ENCODE measurements at regions not wholly inside any gene's neighbourhood (a gene's known extent, or its start where the extent isn't known, plus 50 kb on each side); places are given as distances from the start of the nearest gene placed in this dataset.

DNA sequence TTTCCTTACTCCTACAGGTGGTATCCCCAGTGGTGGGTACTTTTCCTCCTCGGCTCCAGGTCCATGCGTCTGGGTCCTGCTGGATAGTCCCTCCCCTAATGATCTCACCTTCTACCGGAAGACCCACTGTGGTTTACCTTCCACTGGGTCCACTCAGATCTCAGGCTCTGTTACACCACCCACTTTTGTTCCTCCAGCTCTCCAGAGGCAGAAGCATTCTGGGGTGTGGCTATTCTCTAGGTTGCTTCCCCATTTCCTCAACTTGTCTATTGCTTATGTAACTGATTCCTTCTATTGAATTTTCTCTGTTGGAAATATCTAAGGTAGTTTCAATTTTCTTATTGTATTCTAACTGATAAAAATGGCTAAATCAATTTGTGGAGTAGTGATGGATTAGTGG is 87.6 kb upstream of the GALNT5 start:
- intact Hi-C loops (cut with DNase I), result no loop called here
- DNase-seq (ENCODE audit: low spot score), result no peak

DNA sequence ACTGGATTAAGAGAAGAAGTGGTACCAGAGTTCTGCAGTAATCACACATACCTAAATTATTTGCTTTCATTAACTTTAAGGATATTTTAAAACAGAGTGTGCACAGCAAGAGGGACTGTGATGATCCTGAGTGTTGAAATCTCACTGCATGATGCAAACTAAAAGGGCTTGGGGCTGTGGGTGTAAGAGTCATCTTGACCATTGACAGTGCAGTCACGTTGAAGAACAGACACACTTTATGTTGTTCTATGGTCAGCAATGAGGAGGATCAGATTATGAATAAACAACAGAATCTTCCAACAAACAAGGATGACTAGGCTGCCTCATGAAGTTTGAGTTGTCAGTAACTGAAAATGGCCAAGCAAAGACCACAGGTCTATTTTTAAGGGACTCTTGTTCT is 87.2 kb upstream of the GALNT5 start:
- no peak for DNase-seq (ENCODE audit: low spot score)
- intact Hi-C loops (cut with DNase I), result no loop called here

DNA sequence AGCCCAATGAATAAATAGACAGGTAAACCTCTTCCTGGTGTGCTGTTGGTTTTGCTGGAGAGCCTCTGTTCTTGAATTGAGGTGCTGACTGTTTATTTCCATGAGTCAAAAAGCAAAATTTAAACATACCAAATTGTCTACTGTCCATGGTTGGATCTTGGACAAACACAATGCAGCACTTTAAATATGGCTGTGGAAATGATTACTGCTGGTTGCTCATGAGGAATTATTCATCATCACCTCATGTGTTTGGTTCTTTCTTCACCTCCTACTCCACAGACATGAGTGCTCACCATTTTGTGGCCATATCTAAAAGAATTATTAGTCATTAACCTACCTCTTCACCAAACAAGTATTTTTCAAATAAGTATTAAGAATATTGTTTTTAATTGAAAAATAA is 85.3 kb upstream of the GALNT5 start:
- DNase-seq (ENCODE audit: low spot score), result no peak
- intact Hi-C loops (cut with DNase I), result no loop called here

DNA sequence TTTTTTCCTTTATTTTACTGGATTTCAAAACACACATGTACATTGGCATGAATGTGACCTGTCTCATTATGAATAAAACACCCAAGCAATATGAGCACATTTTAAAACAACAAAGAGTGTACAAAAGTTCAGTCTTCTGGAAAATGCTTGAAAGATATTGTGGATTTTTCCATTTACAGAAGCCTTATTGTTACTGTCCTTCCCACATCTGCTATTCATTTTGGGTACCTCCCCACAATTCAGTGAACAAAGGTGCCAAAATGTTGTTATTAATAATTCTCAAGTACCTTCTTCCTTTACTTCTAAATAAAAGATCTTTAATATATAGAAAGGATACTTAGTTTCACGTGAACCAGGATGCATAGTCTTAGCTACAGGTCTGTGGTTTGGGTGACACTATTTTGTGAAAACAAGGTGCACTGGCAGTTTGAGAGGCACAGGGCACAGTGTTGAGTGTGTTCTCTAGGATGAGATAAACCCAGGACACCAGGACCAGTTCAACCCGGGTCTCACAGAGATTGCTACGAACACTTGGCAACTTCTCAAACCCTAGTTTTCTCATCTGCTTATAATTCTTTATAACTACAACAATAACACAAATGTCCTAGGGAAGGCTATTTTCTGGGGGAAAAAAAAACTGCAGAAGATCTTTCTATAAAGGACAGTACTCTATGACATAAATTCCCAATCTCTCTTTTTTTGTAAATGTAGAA is 84.5 kb upstream of the GALNT5 start:
- DNase-seq (ENCODE audit: low spot score), result no peak

DNA sequence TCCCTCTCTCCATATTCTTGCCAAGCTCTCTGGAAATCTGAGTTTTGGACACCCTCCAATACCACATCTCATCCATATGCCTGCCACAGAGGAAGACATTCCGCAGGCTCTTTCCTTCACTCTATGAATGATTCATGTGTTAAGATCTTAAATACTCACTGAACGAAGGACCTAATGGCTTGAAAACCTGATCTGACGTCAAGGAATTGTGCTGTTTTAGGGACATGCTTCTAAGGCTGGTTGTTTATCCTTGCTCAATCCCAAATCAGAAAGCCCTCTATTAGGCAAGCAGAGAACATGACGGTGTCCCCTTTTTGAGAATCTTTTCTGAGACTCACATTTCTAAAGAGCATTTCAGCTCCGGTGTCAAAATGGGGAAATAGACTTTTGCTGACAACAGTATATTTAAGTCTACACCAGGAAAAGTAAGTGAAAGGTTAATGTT is 83.7 kb upstream of the GALNT5 start:
- DNase-seq (ENCODE audit: low spot score), result no peak
- intact Hi-C loops (cut with DNase I), result no loop called here

More for the DNA sequence above, 84.5 kb upstream of the GALNT5 start:
- intact Hi-C loops (cut with DNase I), result no loop called here

DNA sequence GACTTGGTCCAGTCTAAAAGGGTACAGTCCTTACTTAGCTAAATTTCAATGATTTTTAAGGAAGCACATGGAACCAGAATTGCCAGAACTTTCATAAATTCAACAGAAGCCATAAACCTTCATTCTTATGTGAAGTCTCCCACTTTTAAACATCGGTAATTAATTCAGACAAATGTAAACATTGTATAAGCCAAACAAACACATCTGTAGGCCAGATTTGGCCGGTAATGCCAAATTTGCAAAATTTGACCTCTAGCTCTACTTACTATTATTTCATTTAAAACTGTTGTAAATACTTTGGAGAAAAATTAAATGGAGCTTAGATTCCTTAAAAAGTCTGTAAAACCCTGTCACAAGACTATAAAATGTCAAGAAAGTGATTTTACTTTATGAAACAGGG is 83.2 kb upstream of the GALNT5 start:
- no peak for DNase-seq (ENCODE audit: low spot score)
- intact Hi-C loops (cut with DNase I), result no loop called here

DNA sequence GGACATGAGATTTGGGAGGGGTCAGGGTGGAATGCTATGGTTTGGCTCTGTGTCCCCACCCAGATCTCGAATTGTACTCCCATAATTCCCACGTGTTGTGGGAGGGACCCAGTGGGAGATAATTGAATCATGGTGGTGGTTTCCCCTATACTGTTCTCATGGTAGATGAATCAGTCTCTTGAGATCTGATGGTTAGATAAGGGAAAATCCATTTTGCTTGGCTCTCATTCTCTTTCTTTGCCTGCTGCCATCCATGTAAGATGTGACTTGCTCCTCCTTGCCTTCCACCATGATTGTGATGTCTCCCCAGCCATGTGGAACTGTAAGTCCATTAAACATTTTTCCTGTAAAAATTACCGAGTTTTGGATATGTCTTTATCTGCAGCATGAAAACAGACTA is 80.9 kb upstream of the GALNT5 start:
- no peak for DNase-seq (ENCODE audit: low spot score)
- intact Hi-C loops (cut with DNase I), result no loop called here

DNA sequence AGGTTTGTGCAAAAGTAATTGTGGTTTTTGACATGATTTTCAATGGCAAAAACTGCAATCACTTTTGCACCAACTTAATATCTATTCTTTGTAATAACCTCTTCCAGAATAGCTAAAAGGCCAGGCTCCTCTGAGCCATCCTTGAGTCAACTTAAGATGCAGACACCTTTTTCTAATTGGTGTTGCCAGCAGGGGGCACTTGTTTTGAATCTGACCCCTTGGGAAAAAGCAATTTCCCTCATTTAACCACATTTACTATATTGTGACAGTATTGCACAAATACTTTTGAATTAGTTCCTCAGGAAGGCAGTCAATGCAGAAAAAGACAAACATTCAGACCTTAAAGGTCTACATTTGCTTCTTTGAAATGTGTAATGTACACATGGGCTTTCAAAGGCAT is 78.6 kb upstream of the GALNT5 start:
- no peak for DNase-seq (ENCODE audit: low spot score)
- intact Hi-C loops (cut with DNase I), result no loop called here

DNA sequence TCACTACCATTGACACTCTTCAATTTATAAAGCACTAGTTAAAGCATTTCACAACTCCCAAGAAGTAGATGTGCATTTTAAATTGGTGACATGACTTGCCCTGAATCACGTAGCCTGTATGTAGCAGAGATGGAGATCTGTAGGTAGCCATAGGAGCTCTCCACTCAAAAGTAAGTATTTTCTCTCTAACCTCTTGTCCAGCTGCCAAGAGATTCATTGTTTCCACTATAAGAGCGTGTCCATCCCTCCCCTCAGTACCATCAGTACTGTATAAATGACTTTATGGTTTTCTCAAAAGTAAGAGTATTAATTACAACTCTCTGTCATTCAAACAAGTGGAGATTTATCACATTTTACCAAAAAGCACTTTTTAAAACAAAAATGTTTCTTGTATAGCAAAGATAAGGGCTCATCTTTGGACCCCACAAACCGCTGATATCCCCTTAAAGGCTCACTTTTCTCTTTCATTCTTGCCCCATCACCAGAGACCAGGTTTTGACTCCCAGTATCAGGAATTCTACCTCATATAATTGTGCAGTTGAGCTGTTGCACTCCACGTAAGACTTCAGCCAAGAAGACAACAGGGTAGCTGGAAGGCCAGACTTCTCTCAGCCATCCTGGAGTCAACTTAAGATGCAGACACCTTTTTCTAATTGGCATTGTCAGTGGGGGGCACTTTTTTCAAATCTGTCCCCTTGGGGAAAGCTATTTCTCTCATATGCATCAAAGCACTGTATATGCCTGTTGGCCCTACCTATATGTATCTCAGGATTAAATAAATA is 78.0 kb upstream of the GALNT5 start:
- intact Hi-C loops (cut with DNase I), result no loop called here
- DNase-seq (ENCODE audit: low spot score), result no peak

DNA sequence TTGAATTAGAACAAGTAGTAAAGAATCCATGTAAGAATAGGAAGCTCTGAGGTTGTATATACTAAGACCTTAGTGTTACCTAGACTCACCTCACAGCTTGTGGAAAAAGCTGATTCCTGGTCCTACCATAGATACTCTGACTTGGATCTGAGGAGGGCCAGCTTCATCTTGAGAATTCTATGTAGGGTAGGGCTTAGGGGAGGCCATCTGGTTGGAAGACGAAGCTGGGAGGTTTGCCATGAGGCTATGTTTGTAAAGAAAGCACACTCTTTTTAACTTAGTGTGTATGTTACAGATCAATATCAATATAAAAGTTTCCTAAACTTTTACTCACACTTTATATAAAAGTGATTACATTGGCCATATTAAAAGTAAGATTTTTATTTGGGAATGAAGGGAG is 77.1 kb upstream of the GALNT5 start:
- intact Hi-C loops (cut with DNase I), result no loop called here
- no peak for DNase-seq (ENCODE audit: low spot score)

DNA sequence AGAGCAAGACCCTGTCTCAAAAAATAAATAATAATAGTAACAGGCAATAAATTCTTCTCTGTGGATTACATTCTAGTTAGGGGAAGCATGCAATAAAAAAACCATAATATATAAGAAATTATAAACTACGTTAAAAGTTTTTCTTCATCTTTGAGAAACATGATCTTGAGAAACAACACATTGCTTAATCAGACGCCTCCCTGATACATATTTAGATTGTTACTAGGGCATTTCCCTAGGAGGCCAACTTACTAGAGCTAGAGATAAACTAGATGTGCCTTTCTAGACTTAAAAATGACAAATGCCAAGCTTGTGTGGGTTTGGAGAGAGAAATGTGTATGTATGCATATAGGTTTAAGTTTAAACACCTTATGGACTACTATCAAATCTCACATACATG is 76.3 kb upstream of the GALNT5 start:
- intact Hi-C loops (cut with DNase I), result no loop called here
- DNase-seq (ENCODE audit: low spot score), result no peak

DNA sequence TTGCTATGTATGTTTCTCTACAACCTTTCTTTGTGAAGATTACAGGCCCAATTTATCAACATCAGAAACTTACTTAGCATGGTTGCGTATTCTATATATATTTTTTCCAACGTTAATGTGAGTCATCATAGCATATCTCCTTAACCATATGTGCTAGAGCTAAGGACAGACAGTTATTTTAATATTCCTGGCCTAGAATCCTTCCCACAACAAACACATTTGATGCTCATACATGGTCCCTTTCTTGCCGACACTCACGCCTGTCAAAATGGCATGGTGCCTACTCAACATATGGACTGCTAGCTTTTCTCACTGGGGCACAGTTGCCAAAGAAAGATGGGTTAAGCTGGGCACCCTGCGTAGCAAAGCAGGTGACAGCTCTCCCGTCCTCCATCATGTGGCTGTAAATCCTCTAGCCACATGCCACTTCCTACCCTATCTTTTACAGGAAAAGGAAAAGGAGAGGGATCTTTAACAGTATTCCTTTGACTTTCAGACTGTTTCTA is 75.2 kb upstream of the GALNT5 start:
- intact Hi-C loops (cut with DNase I), result no loop called here
- DNase-seq (ENCODE audit: low spot score), result no peak

DNA sequence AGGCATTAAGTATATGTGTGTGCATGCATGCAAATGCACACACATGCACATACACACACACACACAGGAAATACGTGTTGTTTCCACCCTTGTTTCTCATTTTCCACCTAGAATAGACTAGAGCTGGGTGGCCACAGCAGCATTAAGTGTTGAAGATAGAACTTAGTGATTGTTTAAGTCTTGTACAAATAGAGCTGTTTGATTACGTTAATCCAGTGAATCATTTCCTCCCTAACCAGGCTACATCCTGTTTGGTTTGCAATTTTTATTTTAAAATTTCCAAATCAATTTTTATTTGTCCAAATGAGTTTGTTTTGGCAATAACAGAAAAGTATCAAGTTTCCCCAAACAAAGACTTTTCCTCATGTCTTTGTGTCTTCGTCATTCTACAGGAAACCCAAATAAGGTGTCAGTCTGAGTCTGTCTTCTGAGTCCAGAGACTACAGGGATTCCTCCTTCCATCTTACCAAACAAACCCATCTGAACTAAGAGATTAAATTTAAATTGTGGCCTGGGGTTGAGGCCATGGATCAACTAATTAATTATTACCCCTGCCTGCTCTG is 74.6 kb upstream of the GALNT5 start:
- DNase-seq (ENCODE audit: low spot score), result no peak
- intact Hi-C loops (cut with DNase I), result no loop called here

DNA sequence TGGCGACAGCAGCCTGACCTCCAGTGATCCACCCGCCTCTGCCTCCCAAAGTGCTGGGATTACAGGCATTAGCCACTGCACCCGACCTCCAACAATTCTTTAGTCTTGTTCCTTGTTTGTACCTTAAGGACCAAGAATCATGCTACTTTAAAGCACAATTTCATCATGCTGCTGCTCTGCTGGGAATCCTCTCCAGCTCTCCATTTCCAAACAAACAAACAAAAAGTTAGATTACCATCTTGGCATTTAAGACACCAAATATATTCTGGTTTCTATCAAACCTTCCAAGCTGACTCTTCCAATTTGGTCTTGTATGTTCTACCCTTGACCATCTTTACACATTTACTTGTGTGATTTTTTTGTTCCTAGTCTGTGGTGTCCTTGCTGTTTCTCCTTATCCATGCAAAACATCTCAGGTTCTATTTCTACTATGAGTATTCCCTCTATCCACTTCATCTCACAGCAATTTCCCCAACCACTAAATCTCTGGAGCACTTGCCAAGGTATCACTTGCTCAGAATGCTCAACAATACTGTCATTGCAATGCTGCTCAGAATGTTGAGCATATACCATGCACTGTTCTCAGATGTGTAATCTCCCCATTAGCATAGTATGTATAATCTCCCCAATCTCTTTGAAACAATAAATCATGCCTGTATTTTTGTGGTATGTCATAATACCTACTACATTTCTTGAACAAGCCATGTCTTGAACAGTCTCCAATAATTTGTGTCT is 73.2 kb upstream of the GALNT5 start:
- intact Hi-C loops (cut with DNase I), result no loop called here

DNA sequence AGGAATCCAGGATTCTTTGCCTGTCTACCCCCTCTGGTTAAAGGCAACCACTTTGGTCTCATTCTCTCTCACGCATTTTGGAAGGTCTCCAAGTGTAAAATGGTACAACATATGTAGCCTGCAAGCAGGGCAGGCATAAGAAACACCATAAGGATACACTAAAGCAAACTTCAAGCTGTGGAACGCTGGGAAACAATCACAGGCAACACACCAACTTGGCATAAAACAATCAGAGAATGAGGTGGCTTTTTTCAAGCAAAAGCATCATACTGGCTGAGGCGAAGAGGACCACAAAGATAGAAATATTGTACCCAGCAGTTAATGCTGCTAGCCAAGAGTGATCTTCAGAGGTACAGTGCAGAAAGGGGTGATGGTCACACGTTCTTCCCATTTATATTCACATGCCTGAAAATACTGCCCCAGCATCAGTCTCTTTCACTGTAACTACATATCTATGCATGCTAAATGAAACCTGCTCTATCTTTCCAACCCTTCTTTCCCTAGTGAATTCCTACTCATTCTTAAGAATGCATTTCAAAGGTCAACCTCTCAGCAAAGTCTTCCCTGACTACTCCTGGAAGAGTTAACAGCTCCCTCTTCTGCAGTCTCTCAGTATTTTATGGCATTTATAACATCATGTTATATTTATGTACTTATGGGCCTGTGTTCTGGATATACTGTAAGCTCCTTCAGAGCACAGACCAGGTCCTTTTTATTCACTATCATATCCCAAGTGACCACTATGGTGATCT is 71.9 kb upstream of the GALNT5 start:
- DNase-seq (ENCODE audit: low spot score), result no peak
- intact Hi-C loops (cut with DNase I), result no loop called here

More for the DNA sequence above, 73.2 kb upstream of the GALNT5 start:
- DNase-seq (ENCODE audit: low spot score), result no peak

DNA sequence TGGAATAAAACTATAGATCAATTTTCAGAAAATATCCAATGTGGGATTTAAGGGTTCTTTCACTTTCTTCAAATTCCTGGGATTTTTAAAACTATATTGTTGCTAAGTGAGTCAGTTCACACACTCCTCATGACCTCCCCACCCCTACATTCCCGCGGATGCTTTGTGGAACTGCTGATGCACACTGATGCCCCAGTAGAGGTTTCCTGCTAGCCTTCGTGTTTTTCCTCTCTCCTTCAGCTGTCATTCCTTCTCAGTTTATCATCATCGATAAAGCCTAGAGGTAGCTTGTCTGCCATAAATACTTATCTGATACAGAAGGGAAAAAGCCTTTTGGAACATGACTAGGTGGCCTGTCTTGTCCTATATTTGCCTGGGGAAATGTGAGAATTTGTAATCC is 67.4 kb upstream of the GALNT5 start:
- intact Hi-C loops (cut with DNase I), result no loop called here
- DNase-seq (ENCODE audit: low spot score), result no peak

DNA sequence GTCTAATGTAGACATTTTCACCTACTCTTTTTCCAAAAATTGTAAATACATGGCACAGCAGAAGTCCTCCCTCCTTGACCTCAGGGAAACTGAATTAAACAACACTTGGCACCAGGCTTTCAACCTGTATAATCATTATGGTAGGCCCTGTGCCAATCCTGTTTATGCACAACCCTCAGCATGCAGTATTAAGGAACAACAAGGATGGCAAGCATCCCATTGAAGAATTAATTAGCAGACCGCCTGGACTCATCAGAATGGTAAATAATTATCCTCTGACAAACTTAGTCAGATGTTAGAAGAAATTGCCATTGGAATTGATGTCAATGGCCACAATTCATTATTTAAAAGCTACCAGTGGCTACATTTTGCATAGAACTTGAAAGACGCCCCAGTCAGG is 66.3 kb upstream of the GALNT5 start:
- no peak for DNase-seq (ENCODE audit: low spot score)
- intact Hi-C loops (cut with DNase I), result no loop called here

DNA sequence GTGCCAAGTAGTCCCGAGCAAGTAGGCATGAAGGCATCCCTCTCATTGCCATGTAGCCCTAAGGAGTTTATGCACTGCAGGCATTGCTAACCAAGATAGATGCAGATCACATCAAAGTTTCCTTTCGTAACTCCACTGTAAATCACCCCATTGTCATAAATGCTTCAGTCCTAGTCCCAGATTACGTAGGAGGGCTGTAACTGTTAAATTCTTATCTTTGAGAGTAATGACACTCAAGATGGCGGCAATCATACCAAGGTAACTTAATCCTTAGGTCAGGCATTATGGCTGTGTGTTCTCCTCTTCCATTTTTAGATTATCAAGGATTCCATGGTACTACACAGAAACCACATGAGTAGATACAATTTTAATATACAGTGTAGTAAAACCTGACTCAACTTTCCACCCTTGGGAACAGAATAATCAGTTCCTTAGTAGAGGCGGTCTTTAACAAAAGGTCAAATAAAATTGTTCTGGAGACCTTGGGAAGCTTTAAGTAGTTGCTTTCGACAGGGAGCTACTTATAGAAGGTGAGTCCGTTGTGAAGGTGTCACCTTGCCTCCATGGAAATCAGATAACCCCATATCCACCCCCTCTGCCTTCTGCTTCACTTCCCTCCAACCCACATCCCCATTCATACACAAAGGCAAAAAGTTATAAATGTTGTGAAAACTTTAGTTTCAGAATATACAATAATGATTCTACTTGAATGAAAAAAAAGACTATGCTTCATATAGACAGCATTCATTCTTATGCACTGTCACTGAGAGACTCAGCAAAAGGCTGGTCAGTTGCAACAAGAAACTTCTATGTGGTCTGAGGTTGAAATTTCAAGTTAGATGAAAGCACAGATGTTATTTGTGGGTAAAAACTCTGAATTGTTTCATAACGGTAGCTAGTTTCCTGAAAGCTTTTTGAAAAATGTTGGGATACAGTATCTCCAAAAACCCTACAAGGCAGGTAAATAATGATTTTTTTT is 64.8 kb upstream of the GALNT5 start:
- DNase-seq (ENCODE audit: low spot score), result no peak
- intact Hi-C loops (cut with DNase I), result no loop called here

All from posterior vena cava (tissue), 2 donors.